ENCODE measurements at regions not wholly inside any gene's neighbourhood (a gene's known extent, or its start where the extent isn't known, plus 50 kb on each side); places are given as distances from the start of the nearest gene placed in this dataset.
"Not testable (repeated sequence)": the region's sequence is repeated elsewhere in the genome, so short reads cannot be mapped to it uniquely, and the experiment has no call there.

- TF ChIP-seq CTCF (IDR thresholded peaks at IDR 0.05; ENCODE audit: low read depth, low read length), result no peak
- H3K4me3 ChIP-seq (ENCODE audit: low read depth, low read length), result no peak overlapping the region
These were observed 116.2 kb downstream of the GATA6 start for GRCh38 chr18:22285361-22286140.

GRCh38 chr18:22284581-22285360, 115.4 kb downstream of the GATA6 start:
- H3K4me3 ChIP-seq (ENCODE audit: low read depth, low read length), result no peak overlapping the region
- TF ChIP-seq CTCF (IDR thresholded peaks at IDR 0.05; ENCODE audit: low read depth, low read length), result no peak

GRCh38 chr18:22283855-22284254, 114.5 kb downstream of the GATA6 start:
- H3K4me3 ChIP-seq (ENCODE audit: low read depth, low read length), result not testable (repeated sequence)

- H3K4me3 ChIP-seq (ENCODE audit: low read depth, low read length), result no peak overlapping the region
- TF ChIP-seq CTCF (IDR thresholded peaks at IDR 0.05; ENCODE audit: low read depth, low read length), result no peak
These were observed 114.0 kb downstream of the GATA6 start for GRCh38 chr18:22283397-22283796.

GRCh38 chr18:22283116-22283395, 113.7 kb downstream of the GATA6 start:
- no peak for TF ChIP-seq CTCF (IDR thresholded peaks at IDR 0.05; ENCODE audit: low read depth, low read length)
- H3K4me3 ChIP-seq (ENCODE audit: low read depth, low read length), result no peak overlapping the region

- no peak for TF ChIP-seq CTCF (IDR thresholded peaks at IDR 0.05; ENCODE audit: low read depth, low read length)
- H3K4me3 ChIP-seq (ENCODE audit: low read depth, low read length), result no peak overlapping the region
These were observed 113.1 kb downstream of the GATA6 start for GRCh38 chr18:22282311-22283115.

GRCh38 chr18:22280453-22280750, 111.0 kb downstream of the GATA6 start:
- TF ChIP-seq CTCF (IDR thresholded peaks at IDR 0.05; ENCODE audit: low read depth, low read length), result no peak
- H3K4me3 ChIP-seq (ENCODE audit: low read depth, low read length), result no peak overlapping the region
